ENCODE measurements at regions not wholly inside any gene's neighbourhood (a gene's known extent, or its start where the extent isn't known, plus 50 kb on each side); places are given as distances from the start of the nearest gene placed in this dataset.

- DNase-seq (ENCODE audit: low read depth) = no peak
Measured at GRCh38 chr9:135310134-135310533, 169.4 kb upstream of the PPP1R26 start.

GRCh38 chr9:135315572-135315971 lies 164.0 kb upstream of the PPP1R26 start:
- no peak for DNase-seq (ENCODE audit: low read depth)

- DNase-seq (ENCODE audit: low read depth) = no peak
Measured at GRCh38 chr9:135320331-135320730, 159.3 kb upstream of the PPP1R26 start.

- no peak for DNase-seq (ENCODE audit: low read depth)
Measured at GRCh38 chr9:135320943-135321342, 158.6 kb upstream of the PPP1R26 start.

- DNase-seq (ENCODE audit: low read depth) = no peak
Measured at GRCh38 chr9:135321580-135321979, 158.0 kb upstream of the PPP1R26 start.

- DNase-seq (ENCODE audit: low read depth) = no peak
Measured at GRCh38 chr9:135324329-135324728, 155.3 kb upstream of the PPP1R26 start.

- DNase-seq (ENCODE audit: low read depth) = no peak
Measured at GRCh38 chr9:135326141-135326540, 153.4 kb upstream of the PPP1R26 start.

- DNase-seq (ENCODE audit: low read depth) = no peak
Measured at GRCh38 chr9:135326633-135327152, 152.9 kb upstream of the PPP1R26 start.

- DNase-seq (ENCODE audit: low read depth) = no peak
Measured at GRCh38 chr9:135328485-135329417, 150.8 kb upstream of the PPP1R26 start.

- no peak for DNase-seq (ENCODE audit: low read depth)
Measured at GRCh38 chr9:135329571-135330306, 149.8 kb upstream of the PPP1R26 start.

- no peak for DNase-seq (ENCODE audit: low read depth)
Measured at GRCh38 chr9:135330307-135330631, 149.3 kb upstream of the PPP1R26 start.

- DNase-seq (ENCODE audit: low read depth) = no peak
Measured at GRCh38 chr9:135330685-135331590, 148.6 kb upstream of the PPP1R26 start.

- DNase-seq (ENCODE audit: low read depth) = no peak
Measured at GRCh38 chr9:135332516-135332915, 147.1 kb upstream of the PPP1R26 start.

- no peak for DNase-seq (ENCODE audit: low read depth)
Measured at GRCh38 chr9:135332979-135333748, 146.4 kb upstream of the PPP1R26 start.

GRCh38 chr9:135334953-135335460 lies 144.6 kb upstream of the PPP1R26 start:
- DNase-seq (ENCODE audit: low read depth) = no peak

- DNase-seq (ENCODE audit: low read depth) = no peak
Measured at GRCh38 chr9:135335691-135336181, 143.8 kb upstream of the PPP1R26 start.

GRCh38 chr9:135336722-135337527 lies 142.7 kb upstream of the PPP1R26 start:
- no peak for DNase-seq (ENCODE audit: low read depth)

- DNase-seq (ENCODE audit: low read depth) = no peak
Measured at GRCh38 chr9:135338546-135338945, 141.0 kb upstream of the PPP1R26 start.

- no peak for DNase-seq (ENCODE audit: low read depth)
Measured at GRCh38 chr9:135339378-135339973, 140.1 kb upstream of the PPP1R26 start.
